Ecto neural progenitor cell (in vitro differentiated cells): ENCODE measurements at regions not wholly inside any gene's neighbourhood (a gene's known extent, or its start where the extent isn't known, plus 50 kb on each side); places are given as distances from the start of the nearest gene placed in this dataset.

Source experiments
- DNase-seq: peaks from one replicate; pipeline ENCODE4 v3.0.0-alpha.2; 2018; ENCODE audit warnings: low spot score

DNA sequence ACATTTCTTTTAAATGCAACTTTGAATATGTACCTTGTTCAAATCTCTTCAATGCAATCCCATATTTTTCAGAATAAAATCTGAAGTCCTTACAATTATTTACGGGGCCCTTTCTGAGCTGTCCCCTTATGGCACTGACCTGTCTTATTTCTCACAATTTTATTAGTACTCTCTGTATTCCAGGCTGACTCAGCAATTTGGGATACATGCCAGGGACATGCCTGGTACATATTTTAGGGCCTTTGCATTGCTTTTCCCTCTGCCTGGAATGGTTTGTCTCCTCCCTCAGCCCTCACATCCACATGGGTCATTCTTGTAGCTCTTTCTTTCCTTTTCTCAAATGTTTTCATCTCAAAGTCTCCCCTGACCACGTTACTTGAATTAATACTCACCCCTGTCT, 172.2 kb upstream of the TECRL start:
- DNase-seq, result no peak

GRCh38 chr4:64564126-64564525, 154.9 kb upstream of the TECRL start:
- no peak for DNase-seq

- no peak for DNase-seq
Measured at GRCh38 chr4:64559571-64559970, 150.3 kb upstream of the TECRL start.

DNA sequence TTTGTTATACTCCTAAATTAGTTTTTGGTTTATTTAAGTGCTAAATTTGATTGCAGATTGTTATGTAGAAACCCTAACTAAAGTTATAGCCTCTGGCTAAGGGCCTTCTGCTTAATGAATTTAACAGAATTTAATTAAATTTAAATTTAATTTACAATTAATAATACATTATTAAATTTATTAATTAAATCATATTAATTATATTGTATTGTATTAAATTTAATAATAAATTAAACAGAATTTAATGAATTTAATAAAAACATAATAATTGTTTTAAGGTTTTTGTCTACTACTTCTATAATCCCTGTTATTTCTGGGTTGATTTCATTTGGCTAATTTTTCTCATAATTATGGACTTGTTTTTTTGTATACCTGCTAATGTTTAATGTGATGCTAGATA, 141.9 kb upstream of the TECRL start:
- DNase-seq, result no peak

DNA sequence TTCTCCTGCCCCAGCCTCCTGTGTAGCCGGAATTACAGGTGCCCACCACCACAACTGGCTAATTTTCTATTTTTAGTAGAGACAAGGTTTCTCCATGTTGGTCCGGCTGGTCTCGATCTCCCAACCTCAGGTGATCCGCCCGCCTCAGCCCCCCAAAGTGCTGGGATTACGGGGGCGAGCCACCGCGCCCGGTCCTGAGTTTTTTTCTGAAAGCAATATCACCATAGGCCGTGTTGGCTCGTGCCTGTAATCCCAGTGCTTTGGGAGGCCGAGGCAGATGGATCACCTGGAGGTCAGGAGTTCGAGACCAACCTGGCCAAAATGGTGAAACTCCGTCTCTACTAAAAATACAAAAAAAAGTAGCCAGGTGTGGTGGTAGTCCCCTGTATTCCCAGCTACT, 136.3 kb upstream of the TECRL start:
- DNase-seq, result no peak

- DNase-seq, result peak; percentile 51
Measured at GRCh38 chr4:64539234-64539849, 130.1 kb upstream of the TECRL start.

DNA sequence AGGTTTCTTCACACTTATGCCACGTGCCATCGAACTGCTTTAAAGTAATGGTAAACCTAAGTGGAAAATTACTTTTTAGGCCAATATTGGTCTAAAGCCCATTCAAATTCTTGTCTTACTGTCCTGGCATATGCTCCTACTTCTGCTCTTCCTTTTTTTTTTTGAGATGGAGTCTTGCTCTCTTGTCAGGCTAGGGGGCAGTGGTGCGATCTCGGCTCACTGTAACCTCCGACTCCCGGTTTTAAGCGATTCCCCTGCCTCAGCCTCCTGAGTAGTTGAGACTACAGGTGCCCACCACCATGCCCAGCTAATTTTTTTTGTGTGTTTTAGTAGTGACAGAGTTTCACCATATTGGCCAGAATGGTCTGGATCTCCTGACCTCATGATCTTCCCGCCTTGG, 129.0 kb upstream of the TECRL start:
- DNase-seq, result no peak

GRCh38 chr4:64533637-64534036, 124.4 kb upstream of the TECRL start:
- DNase-seq, result no peak

DNA sequence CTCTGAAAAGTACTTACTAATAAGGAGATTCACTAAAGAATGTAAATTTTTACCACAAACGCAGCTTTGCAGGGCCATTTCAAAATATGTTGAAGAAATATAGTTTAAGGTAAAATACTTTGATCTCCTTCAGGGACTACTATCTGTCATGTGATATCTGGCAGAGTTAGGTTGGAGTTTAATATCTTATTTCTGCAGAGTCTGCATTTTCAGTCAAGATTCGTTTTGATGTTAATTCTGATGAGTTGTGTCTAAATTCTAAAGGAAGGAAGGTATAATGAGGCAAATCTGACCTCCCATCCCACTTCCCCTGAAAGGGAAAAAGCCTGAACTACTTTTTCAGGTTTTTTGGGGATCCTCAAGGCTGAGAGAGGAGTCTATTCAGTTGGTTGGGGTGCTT, 123.9 kb upstream of the TECRL start:
- no peak for DNase-seq

- DNase-seq, result no peak
Measured at GRCh38 chr4:64520421-64520820, 111.2 kb upstream of the TECRL start.

- DNase-seq, result no peak
Measured at GRCh38 chr4:64518600-64518999, 109.3 kb upstream of the TECRL start.

GRCh38 chr4:64516176-64516575, 106.9 kb upstream of the TECRL start:
- DNase-seq, result no peak

- no peak for DNase-seq
Measured at GRCh38 chr4:64508089-64508488, 98.8 kb upstream of the TECRL start.

GRCh38 chr4:64503945-64504675, 94.9 kb upstream of the TECRL start:
- no peak for DNase-seq

DNA sequence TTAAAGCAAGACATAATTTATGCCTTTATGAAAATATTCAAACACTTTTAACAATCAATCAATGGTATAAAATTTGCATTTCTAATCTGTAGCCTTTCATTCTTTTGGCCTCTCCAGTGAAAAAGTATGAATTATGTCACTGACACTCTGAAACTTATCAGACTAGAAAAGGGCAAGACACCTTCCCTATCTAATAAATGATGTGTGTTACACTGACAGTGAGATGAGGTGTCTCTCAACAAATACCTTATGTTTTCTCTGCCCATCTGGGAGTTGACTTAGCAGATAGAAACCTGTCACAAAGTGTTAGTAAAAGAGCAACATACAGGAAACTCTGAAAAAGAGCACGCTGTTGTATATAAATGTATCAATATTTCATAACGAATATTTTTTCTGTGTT, 94.2 kb upstream of the TECRL start:
- no peak for DNase-seq

GRCh38 chr4:64497491-64497890, 88.2 kb upstream of the TECRL start:
- no peak for DNase-seq

DNA sequence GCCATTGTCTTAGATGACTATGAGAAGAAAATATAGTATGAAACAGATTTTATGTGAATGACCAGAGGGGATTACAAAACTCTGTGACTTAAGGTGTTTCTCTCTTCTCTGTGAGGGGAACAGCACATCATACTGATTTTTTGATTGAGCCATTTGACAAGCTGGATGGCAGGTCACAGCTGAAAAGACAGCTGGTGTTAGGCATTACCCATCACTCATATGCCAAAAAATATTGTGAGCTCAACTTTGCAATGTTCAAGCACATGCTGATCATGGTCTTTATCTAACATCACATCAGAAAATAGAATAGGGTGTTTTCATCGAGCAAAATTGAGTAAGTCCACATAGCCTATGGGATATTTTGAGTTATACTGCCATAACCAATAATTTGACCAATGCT, 86.7 kb upstream of the TECRL start:
- DNase-seq, result no peak

GRCh38 chr4:64489628-64490027, 80.4 kb upstream of the TECRL start:
- DNase-seq, result no peak

DNA sequence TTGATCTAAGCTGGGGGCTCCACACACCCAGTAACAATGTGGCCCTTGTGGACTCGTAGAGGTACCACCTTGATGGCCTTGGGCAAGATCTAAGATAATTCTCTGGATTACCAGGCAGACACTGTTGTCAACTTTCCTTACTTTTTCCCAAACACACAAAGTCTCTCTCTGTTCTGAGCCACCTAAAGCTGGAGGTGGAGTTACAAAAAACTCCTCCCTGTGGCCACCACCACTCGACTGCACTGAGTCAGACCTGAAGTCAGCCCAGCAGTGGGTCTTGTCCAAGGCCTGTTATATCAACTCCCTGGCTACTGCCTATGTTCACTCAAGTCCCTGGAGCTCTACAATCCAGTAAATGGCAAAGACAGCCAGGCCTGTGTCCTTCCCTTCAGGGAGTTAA, 70.1 kb upstream of the TECRL start:
- DNase-seq, result no peak

DNA sequence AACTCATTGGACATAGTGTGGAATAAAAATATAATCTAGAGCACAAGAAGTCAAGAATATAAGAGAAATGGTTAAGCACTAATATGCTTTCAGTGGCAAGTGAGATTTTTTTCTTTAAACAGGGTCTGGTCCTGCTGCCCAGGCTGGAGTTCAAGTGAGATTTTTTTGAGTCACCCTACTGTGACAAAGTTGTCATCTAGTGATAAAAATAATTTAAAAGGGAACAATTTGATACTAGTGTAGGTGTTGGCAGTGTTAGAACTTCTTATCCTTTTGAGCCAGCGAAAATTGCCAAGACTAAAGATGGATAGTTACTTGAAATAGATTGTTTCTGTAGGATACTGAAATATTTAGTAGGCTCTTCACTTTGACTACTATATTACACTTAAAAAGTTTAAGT, 67.9 kb upstream of the TECRL start:
- DNase-seq, result no peak

DNA sequence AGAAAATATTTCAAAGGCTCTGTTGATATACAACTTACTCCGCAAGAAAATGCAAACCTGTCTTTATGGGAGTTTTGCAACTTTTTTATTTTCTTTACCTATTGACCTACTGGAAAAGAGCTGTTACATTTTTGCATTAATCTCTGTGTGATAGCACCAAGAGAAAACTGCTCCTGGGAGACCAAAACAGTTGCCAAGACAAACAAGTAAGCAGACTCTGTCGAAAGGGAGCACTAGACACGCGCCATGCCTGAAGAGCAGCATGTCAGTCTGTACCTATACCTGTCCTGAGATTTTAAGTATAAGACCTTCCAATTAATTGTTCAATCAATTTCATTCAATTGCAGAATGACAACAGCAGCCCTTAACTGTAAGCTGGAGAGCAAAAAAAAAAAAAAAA, 56.0 kb upstream of the TECRL start:
- no peak for DNase-seq

- no peak for DNase-seq
Measured at GRCh38 chr4:64464581-64464980, 55.3 kb upstream of the TECRL start.
